ENCODE measurements at regions not wholly inside any gene's neighbourhood (a gene's known extent, or its start where the extent isn't known, plus 50 kb on each side); places are given as distances from the start of the nearest gene placed in this dataset.

GRCh38 chr20:57980506-57980905 lies 247.9 kb downstream of the ANKRD60 start:
- no peaks in the 10 kb centered on the region for H3K36me3 Mint-ChIP-seq (ENCODE audit: low read depth)
- H3K4me3 Mint-ChIP-seq = no peak overlapping the region
- Histone ChIP-seq H3K4me3 (no peak overlapping the region), H3K4me1 (ENCODE audit: insufficient read depth) (no peaks in the 10 kb centered on the region), H3F3A (replicated peaks; ENCODE audit: low read depth) (no peaks in the 10 kb centered on the region), H4K20me1 (replicated peaks; ENCODE audit: insufficient read depth) (no peaks in the 10 kb centered on the region), H3K79me2 (replicated peaks; ENCODE audit: insufficient read depth) (no peaks in the 10 kb centered on the region), H3K4me2 (no peak overlapping the region), H3K27me3 (ENCODE audit: insufficient read depth) (no peaks in the 10 kb centered on the region), H2AFZ (0 out of 2 replicates have a peak overlapping the region, but pooled peaks have one; percentile 23), H3K9me2 (ENCODE audit: insufficient read depth) (0 out of 2 replicates have a peak, but pooled peaks cover 6% of the 10 kb centered on the region), H3K27ac (ENCODE audit: low read depth) (no peak overlapping the region), H3K36me3 (ENCODE audit: insufficient read depth) (no peaks in the 10 kb centered on the region)
- DNase-seq (ENCODE audit: low spot score) = no peak
- no peaks in the 10 kb centered on the region for H3K9me3 Mint-ChIP-seq
- H3K27ac Mint-ChIP-seq = no peak overlapping the region
- ATAC-seq = no peak; the same call in 2 of the 3 replicates
- H3K4me1 Mint-ChIP-seq = peaks cover 8% of the 10 kb centered on the region; the same call in 2 of the 3 replicates
- TF ChIP-seq ZNF331 (CRISPR knock-in tag; IDR thresholded peaks at IDR 0.05; ENCODE audit: low read depth) = no peak
- no peak for TF ChIP-seq EZH2 (IDR thresholded peaks at IDR 0.05; ENCODE audit: low read depth, unreplicated experiment)
- no peak for TF ChIP-seq EZH2phosphoT487 (IDR thresholded peaks at IDR 0.05; ENCODE audit: unreplicated experiment)
- no peak for TF ChIP-seq NANOG (IDR thresholded peaks at IDR 0.05; ENCODE audit: borderline replicate concordance)
- no peak for TF ChIP-seq CTCF (conservative IDR thresholded peaks at IDR 0.05; ENCODE audit: low read depth in 2 of 2)
- H3K27me3 Mint-ChIP-seq (ENCODE audit: insufficient read depth, low read depth, poor library complexity) = peaks cover 11% of the 10 kb centered on the region

DNA sequence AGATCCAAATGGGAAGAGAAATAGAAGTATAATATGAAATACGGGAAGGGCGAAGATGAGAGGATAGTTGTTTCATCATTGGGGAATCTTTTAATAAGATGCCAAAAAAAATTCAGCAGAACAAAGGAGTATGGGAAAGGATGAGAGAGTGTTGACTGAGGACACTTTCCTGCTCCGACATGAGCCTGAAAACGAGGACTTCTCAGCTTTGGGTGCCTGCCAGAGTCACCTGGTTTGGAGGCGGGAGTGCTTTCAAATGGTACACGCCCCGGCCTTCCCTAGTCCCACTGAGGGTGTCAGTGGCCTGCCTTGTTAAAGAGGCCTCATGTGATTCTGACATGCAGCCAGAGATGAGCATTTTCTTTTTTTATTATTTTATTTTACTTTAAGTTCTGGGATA lies 250.9 kb downstream of the ANKRD60 start:
- Mint-ChIP-seq H3K27me3 (ENCODE audit: insufficient read depth, low read depth, poor library complexity) (peaks cover 12% of the 10 kb centered on the region), H3K4me1 (peaks cover 8% of the 10 kb centered on the region), H3K9me3 (peaks cover 6% of the 10 kb centered on the region; the same call in 2 of the 3 replicates), H3K36me3 (ENCODE audit: low read depth) (peaks cover 2% of the 10 kb centered on the region; the same call in 1 of the 3 replicates), H3K4me3 (no peak overlapping the region), H3K27ac (no peak overlapping the region)
- TF ChIP-seq JUNB (IDR thresholded peaks at IDR 0.05; ENCODE audit: unreplicated experiment) = no peak
- Histone ChIP-seq H3K36me3 (ENCODE audit: insufficient read depth) (no peaks in the 10 kb centered on the region), H2AFZ (no peak overlapping the region), H3K4me3 (no peak overlapping the region), H3F3A (replicated peaks; ENCODE audit: low read depth) (no peaks in the 10 kb centered on the region), H4K20me1 (replicated peaks; ENCODE audit: insufficient read depth) (no peaks in the 10 kb centered on the region), H3K9me2 (ENCODE audit: insufficient read depth) (0 out of 2 replicates have a peak, but pooled peaks cover 9% of the 10 kb centered on the region), H3K27ac (ENCODE audit: low read depth) (no peak overlapping the region), H3K79me2 (replicated peaks; ENCODE audit: insufficient read depth) (no peaks in the 10 kb centered on the region), H3K27me3 (ENCODE audit: insufficient read depth) (no peaks in the 10 kb centered on the region), H3K4me2 (no peak overlapping the region), H3K4me1 (ENCODE audit: insufficient read depth) (no peaks in the 10 kb centered on the region)
- ATAC-seq (no peak), DNase-seq (ENCODE audit: low spot score) (no peak)

- H3K27ac Mint-ChIP-seq = no peak overlapping the region
- H3K27ac ChIP-seq (ENCODE audit: low read depth) = no peak overlapping the region
- no peak for TF ChIP-seq CREB1 (CRISPR knock-in tag; IDR thresholded peaks at IDR 0.05; ENCODE audit: low read depth)
- no peak for TF ChIP-seq CTCF (conservative IDR thresholded peaks at IDR 0.05; ENCODE audit: low read depth in 2 of 2)
These were observed 251.3 kb downstream of the ANKRD60 start for GRCh38 chr20:57977141-57977540.

More at GRCh38 chr20:57977141-57977540, 251.3 kb downstream of the ANKRD60 start:
- Histone ChIP-seq H3K4me1 (ENCODE audit: insufficient read depth) (no peaks in the 10 kb centered on the region), H3K9me2 (ENCODE audit: insufficient read depth) (0 out of 2 replicates have a peak, but pooled peaks cover 9% of the 10 kb centered on the region), H3K36me3 (ENCODE audit: insufficient read depth) (no peaks in the 10 kb centered on the region), H3K27me3 (ENCODE audit: insufficient read depth) (no peaks in the 10 kb centered on the region), H2AFZ (no peak overlapping the region), H3K4me2 (no peak overlapping the region), H3K79me2 (replicated peaks; ENCODE audit: insufficient read depth) (no peaks in the 10 kb centered on the region), H4K20me1 (replicated peaks; ENCODE audit: insufficient read depth) (no peaks in the 10 kb centered on the region), H3F3A (replicated peaks; ENCODE audit: low read depth) (no peaks in the 10 kb centered on the region), H3K4me3 (no peak overlapping the region)
- peaks cover 2% of the 10 kb centered on the region; the same call in 1 of the 3 replicates for H3K36me3 Mint-ChIP-seq (ENCODE audit: low read depth)
- no peak overlapping the region for H3K4me3 Mint-ChIP-seq
- ATAC-seq = no peak
- H3K9me3 Mint-ChIP-seq = peaks cover 6% of the 10 kb centered on the region; the same call in 2 of the 3 replicates
- peaks cover 12% of the 10 kb centered on the region for H3K27me3 Mint-ChIP-seq (ENCODE audit: insufficient read depth, low read depth, poor library complexity)
- peaks cover 8% of the 10 kb centered on the region for H3K4me1 Mint-ChIP-seq
- no peak for DNase-seq (ENCODE audit: low spot score)
